Gastrocnemius medialis (tissue), 4 donors: ENCODE measurements at regions not wholly inside any gene's neighbourhood (a gene's known extent, or its start where the extent isn't known, plus 50 kb on each side); places are given as distances from the start of the nearest gene placed in this dataset.

Experiments used
- ATAC-seq, 2 donors: fragments of 150-250 bp; one replicate each; pipeline ENCODE4 v1.9.1; 2016
- DNase-seq, 2 donors: peaks; one replicate each; pipeline ENCODE4 v3.0.0-alpha.2; 2019
- H3K27ac ChIP-seq, 4 donors: fragments of 200-600 bp; sonication (generic); 1 replicate in 1 of 4; 2 replicates in 3 of 4; pipeline ENCODE4 v1.5.1; 2016 to 2018; ENCODE audit warnings: mild to moderate bottlenecking in 2 of 4, moderate library complexity in 1 of 4
- H3K27me3 ChIP-seq, 3 donors: fragments of 200-600 bp; sonication (generic) in 2 of 3; 1 replicate in 1 of 3; 2 replicates in 2 of 3; pipeline versions ENCODE4 v1.5.1 to v1.6.0; 2016 to 2019; ENCODE audit warnings: mild to moderate bottlenecking in 1 of 3, moderate library complexity in 1 of 3
- H3K36me3 ChIP-seq, 2 donors: fragments of 200-600 bp; sonication (generic) in 1 of 2; one replicate each; pipeline ENCODE4 v1.5.1; 2017 to 2018
- H3K4me1 ChIP-seq, 2 donors: fragments of 200-600 bp; sonication (generic) in 1 of 2; one replicate each; pipeline ENCODE4 v1.5.1; 2016 to 2017; ENCODE audit warnings: mild to moderate bottlenecking in 2 of 2
- H3K4me3 ChIP-seq, 4 donors: fragments of 200-600 bp; sonication (generic) in 3 of 4; 1 replicate in 1 of 4; 2 replicates in 3 of 4; pipeline ENCODE4 v1.5.1; 2016 to 2019; ENCODE audit warnings: mild to moderate bottlenecking in 2 of 4
- H3K9me3 ChIP-seq, 3 donors: fragments of 200-600 bp; sonication (generic) in 2 of 3; 1 replicate in 1 of 3; 2 replicates in 2 of 3; pipeline ENCODE4 v1.5.1; 2016 to 2019
- POLR2A ChIP-seq, 2 donors: fragments of 450-650 bp; IDR thresholded peaks; one replicate each; pipeline ENCODE4 v1.6.1; 2017; ENCODE audit warnings: antibody characterized with exemption in 2 of 2, mild to moderate bottlenecking in 2 of 2, moderate library complexity in 2 of 2
- in situ Hi-C, 4 donors: fragments of 200-750 bp; cut with MboI; loops; one replicate each; pipeline versions ENCODE4 v1.15.0 to v1.8.0; 2017; ENCODE audit warnings: low sequenced_read_pairs in 4 of 4
- intact Hi-C: fragments of 100-400 bp; cut with DNase I; formaldehyde crosslinking; loops from one replicate; pipeline ENCODE4 v1.15.1; 2023; ENCODE audit warnings: low total_unique reads
- TF ChIP-seq, protein P1 (sequence below), 5 experiments: fragments of 450-650 bp in 3 of 5; fragments of 200-600 bp in 2 of 5; sonication (generic) in 2 of 5; IDR thresholded peaks in 4 of 5; conservative IDR thresholded peaks in 1 of 5; 1 replicate in 4 of 5; 2 replicates in 1 of 5; pipeline ENCODE4 v1.5.1; 2016 to 2019; ENCODE audit warnings: antibody characterized with exemption in 5 of 5, mild to moderate bottlenecking in 3 of 5, moderate library complexity in 3 of 5

DNA sequence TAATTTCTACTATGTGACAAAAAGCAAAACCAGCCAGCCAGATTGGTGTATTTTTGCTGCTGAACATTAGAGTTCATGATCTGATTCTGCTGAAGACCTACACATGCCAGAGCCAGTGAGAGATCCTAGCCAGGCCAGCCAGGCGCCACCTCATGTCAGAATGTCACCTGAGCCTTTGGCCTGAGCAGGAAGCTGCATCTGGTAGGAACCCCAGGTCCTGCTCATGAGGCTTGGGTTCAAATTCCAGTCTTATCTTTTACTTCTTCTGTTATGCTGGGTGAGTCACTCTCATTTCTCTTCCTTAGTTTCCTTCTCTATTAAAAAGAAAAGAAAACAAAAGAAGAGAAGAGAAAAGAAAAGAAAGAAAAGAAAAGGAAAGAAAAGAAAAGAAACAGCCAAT lies 585.1 kb upstream of the CDH5 start:
- no peaks in the 10 kb centered on the region for H3K27me3 ChIP-seq
- in situ Hi-C loops, result no loop called here
- H3K9me3 ChIP-seq, result no peaks in the 10 kb centered on the region
- no peak for DNase-seq
- H3K4me3 ChIP-seq, result no peak overlapping the region
- no peaks in the 10 kb centered on the region for H3K4me1 ChIP-seq
- no peak overlapping the region for H3K27ac ChIP-seq
- H3K36me3 ChIP-seq, result no peaks in the 10 kb centered on the region
- intact Hi-C loops, result no loop called here
- ATAC-seq, result no peak
- TF ChIP-seq, protein P1, sequence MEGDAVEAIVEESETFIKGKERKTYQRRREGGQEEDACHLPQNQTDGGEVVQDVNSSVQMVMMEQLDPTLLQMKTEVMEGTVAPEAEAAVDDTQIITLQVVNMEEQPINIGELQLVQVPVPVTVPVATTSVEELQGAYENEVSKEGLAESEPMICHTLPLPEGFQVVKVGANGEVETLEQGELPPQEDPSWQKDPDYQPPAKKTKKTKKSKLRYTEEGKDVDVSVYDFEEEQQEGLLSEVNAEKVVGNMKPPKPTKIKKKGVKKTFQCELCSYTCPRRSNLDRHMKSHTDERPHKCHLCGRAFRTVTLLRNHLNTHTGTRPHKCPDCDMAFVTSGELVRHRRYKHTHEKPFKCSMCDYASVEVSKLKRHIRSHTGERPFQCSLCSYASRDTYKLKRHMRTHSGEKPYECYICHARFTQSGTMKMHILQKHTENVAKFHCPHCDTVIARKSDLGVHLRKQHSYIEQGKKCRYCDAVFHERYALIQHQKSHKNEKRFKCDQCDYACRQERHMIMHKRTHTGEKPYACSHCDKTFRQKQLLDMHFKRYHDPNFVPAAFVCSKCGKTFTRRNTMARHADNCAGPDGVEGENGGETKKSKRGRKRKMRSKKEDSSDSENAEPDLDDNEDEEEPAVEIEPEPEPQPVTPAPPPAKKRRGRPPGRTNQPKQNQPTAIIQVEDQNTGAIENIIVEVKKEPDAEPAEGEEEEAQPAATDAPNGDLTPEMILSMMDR (IDR thresholded peaks at IDR 0.05 in 4 of 5, conservative IDR thresholded peaks at IDR 0.05 in 1 of 5), result no peak
- no peak for TF ChIP-seq POLR2A (IDR thresholded peaks at IDR 0.05)

DNA sequence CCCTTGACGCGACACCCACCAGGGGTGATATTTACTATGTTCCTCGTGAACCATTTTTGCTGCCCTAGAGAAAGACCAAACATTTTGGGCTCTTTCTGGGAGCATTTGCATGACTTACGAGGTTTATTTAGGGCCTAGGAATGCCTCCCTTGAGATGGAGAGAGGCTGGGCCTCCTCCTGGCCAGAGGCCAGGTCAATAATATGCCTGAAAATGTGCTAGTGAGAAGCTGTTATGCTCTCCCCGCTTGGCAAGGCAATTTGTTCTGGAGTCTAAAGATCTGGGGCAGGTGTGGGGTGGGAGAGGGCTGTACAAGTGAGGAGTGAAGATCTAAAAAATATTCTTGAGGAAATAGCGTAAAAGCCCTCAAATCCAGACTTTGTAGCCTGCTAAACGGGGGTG lies 587.3 kb upstream of the CDH5 start:
- no peak for TF ChIP-seq POLR2A (IDR thresholded peaks at IDR 0.05)
- TF ChIP-seq, protein P1 (IDR thresholded peaks at IDR 0.05 in 4 of 5, conservative IDR thresholded peaks at IDR 0.05 in 1 of 5), result no peak
- H3K9me3 ChIP-seq, result no peaks in the 10 kb centered on the region
- no peak overlapping the region for H3K4me3 ChIP-seq
- H3K27ac ChIP-seq, result no peak overlapping the region
- no peaks in the 10 kb centered on the region for H3K36me3 ChIP-seq
- no peaks in the 10 kb centered on the region for H3K27me3 ChIP-seq
- intact Hi-C loops (no loop called here), in situ Hi-C loops (no loop called here)
- DNase-seq (no peak), ATAC-seq (no peak)
- H3K4me1 ChIP-seq, result no peaks in the 10 kb centered on the region

DNA sequence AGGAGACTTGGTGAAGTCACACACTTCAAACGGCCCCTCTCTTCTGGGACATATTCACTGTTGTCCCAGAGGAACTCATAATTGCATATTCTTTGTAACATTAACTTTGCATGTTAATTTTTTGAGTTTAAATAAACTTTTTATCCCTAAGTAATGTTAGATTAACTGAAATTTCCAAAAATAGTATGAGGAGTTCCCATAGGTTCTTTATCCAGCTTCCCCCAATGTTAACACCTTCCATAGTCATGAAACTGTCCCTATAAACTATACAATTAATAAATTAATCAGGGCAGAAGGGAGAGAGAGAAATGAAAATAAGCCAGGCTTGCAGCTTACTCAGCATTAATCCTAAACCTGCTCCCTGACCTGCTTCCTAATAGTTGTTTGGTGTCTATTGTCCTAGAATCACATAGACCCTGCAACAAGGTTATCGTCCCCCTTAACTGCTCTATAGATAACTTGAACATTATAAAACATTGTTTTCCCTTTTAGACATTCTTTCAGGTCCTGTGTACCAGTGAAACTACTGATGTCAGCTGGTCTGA lies 589.8 kb upstream of the CDH5 start:
- Histone ChIP-seq H3K27me3 (no peaks in the 10 kb centered on the region), H3K4me1 (no peaks in the 10 kb centered on the region), H3K4me3 (no peak overlapping the region), H3K9me3 (no peaks in the 10 kb centered on the region), H3K36me3 (no peaks in the 10 kb centered on the region), H3K27ac (no peak overlapping the region)
- in situ Hi-C loops (no loop called here), intact Hi-C loops (no loop called here)
- ATAC-seq, result no peak
- TF ChIP-seq, protein P1 (IDR thresholded peaks at IDR 0.05 in 4 of 5, conservative IDR thresholded peaks at IDR 0.05 in 1 of 5), result no peak
- TF ChIP-seq POLR2A (IDR thresholded peaks at IDR 0.05), result no peak
- no peak for DNase-seq

DNA sequence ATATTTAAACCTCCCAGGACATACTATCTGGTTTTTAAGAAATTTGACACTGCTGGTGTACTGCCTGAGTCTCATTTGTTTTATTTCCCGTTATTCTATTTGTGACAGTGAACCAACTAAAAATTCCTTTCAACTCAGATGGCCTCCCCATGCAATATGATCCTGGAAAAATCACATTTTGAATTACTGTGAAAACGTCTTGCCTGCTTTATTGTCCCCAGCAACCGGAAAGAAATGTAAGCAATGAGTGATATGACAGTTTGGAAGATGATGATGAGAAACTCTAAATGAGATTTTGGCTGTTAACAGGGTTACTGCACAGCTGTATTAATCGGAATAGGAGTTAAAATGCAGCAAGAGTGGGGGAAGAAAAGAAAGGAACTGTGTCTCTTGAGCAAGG lies 590.7 kb upstream of the CDH5 start:
- Histone ChIP-seq H3K9me3 (no peaks in the 10 kb centered on the region), H3K4me1 (no peaks in the 10 kb centered on the region), H3K27me3 (no peaks in the 10 kb centered on the region), H3K36me3 (no peaks in the 10 kb centered on the region), H3K4me3 (no peak overlapping the region), H3K27ac (no peak overlapping the region)
- DNase-seq, result no peak
- no peak for ATAC-seq
- no peak for TF ChIP-seq POLR2A (IDR thresholded peaks at IDR 0.05)
- TF ChIP-seq, protein P1 (IDR thresholded peaks at IDR 0.05 in 4 of 5, conservative IDR thresholded peaks at IDR 0.05 in 1 of 5), result no peak
- in situ Hi-C loops (no loop called here), intact Hi-C loops (no loop called here)

DNA sequence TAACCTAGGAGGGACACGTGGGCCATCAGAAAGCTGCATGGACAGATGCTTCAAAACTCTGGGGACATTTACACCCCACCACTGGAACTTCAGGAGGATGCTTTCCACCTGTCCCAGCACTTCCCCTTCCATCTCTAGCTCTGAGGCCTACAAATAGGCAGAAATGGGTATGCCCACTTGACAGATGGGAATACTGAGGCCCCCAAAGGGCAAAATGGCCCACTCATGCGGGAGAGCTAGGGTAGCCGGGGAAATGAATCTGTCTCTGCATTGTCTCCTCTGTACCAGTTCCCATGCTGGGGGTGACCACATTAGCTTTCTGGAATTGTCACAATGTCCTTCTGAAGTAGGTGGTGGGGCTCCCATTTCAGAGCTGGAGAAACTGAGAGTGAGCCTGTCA lies 592.1 kb upstream of the CDH5 start:
- in situ Hi-C loops (no loop called here), intact Hi-C loops (no loop called here)
- Histone ChIP-seq H3K27ac (no peak overlapping the region), H3K9me3 (no peaks in the 10 kb centered on the region), H3K4me3 (no peak overlapping the region), H3K27me3 (no peaks in the 10 kb centered on the region), H3K4me1 (no peaks in the 10 kb centered on the region), H3K36me3 (no peaks in the 10 kb centered on the region)
- TF ChIP-seq, protein P1 (IDR thresholded peaks at IDR 0.05 in 4 of 5, conservative IDR thresholded peaks at IDR 0.05 in 1 of 5), result no peak
- TF ChIP-seq POLR2A (IDR thresholded peaks at IDR 0.05), result no peak
- ATAC-seq (no peak), DNase-seq (no peak)
